HEK293 (cell line): ENCODE measurements at regions not wholly inside any gene's neighbourhood (a gene's known extent, or its start where the extent isn't known, plus 50 kb on each side); places are given as distances from the start of the nearest gene placed in this dataset.

Experiments used
- CTCF ChIA-PET: fragments of 350-600 bp; formaldehyde crosslinking; extraction: SDS; loops from one replicate; lab custom pipeline; 2021; ENCODE audit warnings: antibody characterized with exemption; lab: Yijun Ruan, JAX
- POLR2A ChIA-PET: fragments of 300-600 bp; formaldehyde crosslinking; extraction: SDS; loops from one replicate; lab custom pipeline; 2020; ENCODE audit warnings: antibody characterized with exemption, inconsistent platforms; lab: Yijun Ruan, JAX
- H3K27ac ChIP-seq: fragments of 200-500 bp; sonication (Bioruptor generic); 2 replicates; pipeline ENCODE4 v1.5.1; 2014; ENCODE audit warnings: low read depth, low read length, control low read depth, inconsistent platforms; ENCODE audit errors: extremely low read depth
- H3K36me3 ChIP-seq, 2 experiments: fragments of 200-500 bp in 1 of 2; sonication (Bioruptor generic) in 1 of 2; 1 replicate in 1 of 2; 2 replicates in 1 of 2; pipeline ENCODE4 v1.5.1; 2014 to 2017; ENCODE audit warnings: inconsistent platforms in 2 of 2, low read length in 2 of 2; ENCODE audit not compliant: control insufficient read depth in 2 of 2, insufficient read depth in 1 of 2
- H3K4me1 ChIP-seq: fragments of 200-500 bp; sonication (Bioruptor generic); 2 replicates; pipeline ENCODE4 v1.5.1; 2014; ENCODE audit warnings: mild to moderate bottlenecking, low read length, inconsistent platforms; ENCODE audit not compliant: control insufficient read depth, insufficient read depth
- H3K4me3 ChIP-seq: 2 replicates; pipeline ENCODE4 v1.5.1; 2011; ENCODE audit warnings: low read depth, mild to moderate bottlenecking, control low read depth, low read length, moderate library complexity
- H3K9me3 ChIP-seq: fragments of 200-500 bp; sonication (Bioruptor generic); 2 replicates; pipeline ENCODE4 v1.5.1; 2014; ENCODE audit warnings: low read depth, low read length, inconsistent platforms; ENCODE audit not compliant: control insufficient read depth, insufficient read depth
- EGR2 ChIP-seq: fragments of 450-650 bp; formaldehyde crosslinking; IDR thresholded peaks from 2 replicates; pipeline ENCODE4 v1.5.1; 2016; ENCODE audit warnings: low read depth, missing biosample characterization, missing genetic modification characterization
- PRDM6 ChIP-seq: fragments of 450-650 bp; formaldehyde crosslinking; IDR thresholded peaks from 2 replicates; pipeline ENCODE4 v1.5.1; 2017; ENCODE audit warnings: missing biosample characterization, missing genetic modification characterization
- SP3 ChIP-seq: fragments of 450-650 bp; formaldehyde crosslinking; IDR thresholded peaks from 2 replicates; pipeline ENCODE4 v1.5.1; 2016; ENCODE audit warnings: missing biosample characterization, missing genetic modification characterization
- ZBTB17 ChIP-seq: fragments of 450-650 bp; formaldehyde crosslinking; IDR thresholded peaks from 2 replicates; pipeline ENCODE4 v1.5.1; 2016; ENCODE audit warnings: missing biosample characterization, missing genetic modification characterization
- ZBTB44 ChIP-seq: fragments of 450-650 bp; IDR thresholded peaks from 2 replicates; pipeline ENCODE4 v1.5.1; 2018; ENCODE audit warnings: missing biosample characterization, mild to moderate bottlenecking, missing genetic modification characterization
- ZFP3 ChIP-seq: fragments of 450-650 bp; formaldehyde crosslinking; IDR thresholded peaks from 2 replicates; pipeline ENCODE4 v1.5.1; 2016; ENCODE audit warnings: low read depth, missing biosample characterization, missing genetic modification characterization
- ZNF133 ChIP-seq: fragments of 450-650 bp; formaldehyde crosslinking; IDR thresholded peaks from 2 replicates; pipeline ENCODE4 v1.5.1; 2016; ENCODE audit warnings: missing biosample characterization, missing genetic modification characterization
- ZNF19 ChIP-seq: fragments of 450-650 bp; formaldehyde crosslinking; IDR thresholded peaks from 2 replicates; pipeline ENCODE4; 2016; ENCODE audit warnings: missing biosample characterization, missing genetic modification characterization, low read depth
- ZNF211 ChIP-seq: fragments of 450-650 bp; formaldehyde crosslinking; IDR thresholded peaks from 2 replicates; pipeline ENCODE4 v1.5.1; 2016; ENCODE audit warnings: low read depth, missing biosample characterization, missing genetic modification characterization
- ZNF280D ChIP-seq: fragments of 450-650 bp; formaldehyde crosslinking; IDR thresholded peaks from 2 replicates; pipeline ENCODE4 v1.5.1; 2016; ENCODE audit warnings: missing biosample characterization, missing genetic modification characterization
- ZNF366 ChIP-seq: fragments of 450-650 bp; formaldehyde crosslinking; conservative IDR thresholded peaks from 2 replicates; pipeline ENCODE4 v1.5.1; 2016; ENCODE audit warnings: missing biosample characterization, missing genetic modification characterization
- ZNF433 ChIP-seq: fragments of 450-650 bp; formaldehyde crosslinking; IDR thresholded peaks from 2 replicates; pipeline ENCODE4 v1.5.1; 2016; ENCODE audit warnings: missing biosample characterization, missing genetic modification characterization, low read depth
- ZNF529 ChIP-seq: fragments of 450-650 bp; formaldehyde crosslinking; IDR thresholded peaks from 2 replicates; pipeline ENCODE4 v1.5.1; 2017; ENCODE audit warnings: missing genetic modification characterization, missing biosample characterization; ENCODE audit not compliant: insufficient replicate concordance
- ZNF544 ChIP-seq: fragments of 450-650 bp; formaldehyde crosslinking; IDR thresholded peaks from 2 replicates; pipeline ENCODE4 v1.5.0; 2017; ENCODE audit warnings: missing biosample characterization, missing genetic modification characterization
- ZNF561 ChIP-seq: fragments of 450-650 bp; IDR thresholded peaks from 2 replicates; pipeline ENCODE4 v1.5.1; 2018; ENCODE audit warnings: missing biosample characterization, missing genetic modification characterization, borderline replicate concordance
- ZNF596 ChIP-seq: fragments of 450-650 bp; IDR thresholded peaks from 2 replicates; pipeline ENCODE4 v1.5.0; 2018; ENCODE audit warnings: missing biosample characterization, mild to moderate bottlenecking, missing genetic modification characterization, moderate library complexity
- ZNF692 ChIP-seq: fragments of 450-650 bp; formaldehyde crosslinking; IDR thresholded peaks from 2 replicates; pipeline ENCODE4 v1.5.1; 2016; ENCODE audit warnings: missing biosample characterization, missing genetic modification characterization
- ZNF704 ChIP-seq: fragments of 450-650 bp; formaldehyde crosslinking; IDR thresholded peaks from 2 replicates; pipeline ENCODE4 v1.5.1; 2016; ENCODE audit warnings: missing biosample characterization, missing genetic modification characterization
- ZNF777 ChIP-seq: fragments of 450-650 bp; formaldehyde crosslinking; IDR thresholded peaks from 2 replicates; pipeline ENCODE4 v1.5.1; 2017; ENCODE audit warnings: missing biosample characterization, missing genetic modification characterization, borderline replicate concordance
- ZNF837 ChIP-seq: fragments of 450-650 bp; formaldehyde crosslinking; IDR thresholded peaks from 2 replicates; pipeline ENCODE4 v1.5.1; 2016; ENCODE audit warnings: missing biosample characterization, missing genetic modification characterization
- ZSCAN5A ChIP-seq: fragments of 450-650 bp; formaldehyde crosslinking; IDR thresholded peaks from 2 replicates; pipeline ENCODE4 v1.5.1; 2016; ENCODE audit warnings: missing biosample characterization, missing genetic modification characterization

GRCh38 chrX:4314586-4314985 lies 601.1 kb upstream of the PRKX start:
- H3K4me1 ChIP-seq = no peaks in the 10 kb centered on the region
- POLR2A ChIA-PET = no interaction called here
- no peaks in the 10 kb centered on the region for H3K36me3 ChIP-seq
- no peak for TF ChIP-seq ZNF529 (tag by site-specific recombination)
- TF ChIP-seq ZNF596 (tag by site-specific recombination) = peak; percentile 96
- TF ChIP-seq, all 188 proteins: peak for 1
- Histone ChIP-seq H3K4me3 (no peak overlapping the region), H3K27ac (no peak overlapping the region), H3K9me3 (no peaks in the 10 kb centered on the region)
- CTCF ChIA-PET = no interaction called here

- Histone ChIP-seq H3K27ac (no peak overlapping the region), H3K4me1 (no peaks in the 10 kb centered on the region), H3K9me3 (no peaks in the 10 kb centered on the region), H3K4me3 (no peak overlapping the region), H3K36me3 (no peaks in the 10 kb centered on the region)
- ChIA-PET CTCF (no interaction called here), POLR2A (no interaction called here)
- no peak for TF ChIP-seq ZNF544 (tag by site-specific recombination)
- TF ChIP-seq ZNF561 (tag by site-specific recombination) = no peak
- TF ChIP-seq PRDM6 (tag by site-specific recombination) = no peak
- no peak for TF ChIP-seq EGR2 (tag by site-specific recombination)
- no peak for TF ChIP-seq ZNF366 (tag by site-specific recombination)
- TF ChIP-seq ZBTB17 (tag by site-specific recombination) = no peak
- TF ChIP-seq ZNF433 (tag by site-specific recombination) = no peak
- no peak for TF ChIP-seq ZNF133 (tag by site-specific recombination)
- TF ChIP-seq ZNF837 = no peak
- no peak for TF ChIP-seq ZSCAN5A
- TF ChIP-seq ZNF280D (tag by site-specific recombination) = no peak
- no peak for TF ChIP-seq ZNF692 (tag by site-specific recombination)
- TF ChIP-seq ZNF19 (tag by site-specific recombination) = no peak
- no peak for TF ChIP-seq ZNF777 (tag by site-specific recombination)
- TF ChIP-seq SP3 (tag by site-specific recombination) = no peak
- TF ChIP-seq ZBTB44 (tag by site-specific recombination) = no peak
- no peak for TF ChIP-seq ZNF704 (tag by site-specific recombination)
- no peak for TF ChIP-seq ZFP3
- no peak for TF ChIP-seq ZNF211 (tag by site-specific recombination)
These were observed 563.7 kb upstream of the PRKX start for GRCh38 chrX:4277122-4277521.
